ENCODE measurements at regions not wholly inside any gene's neighbourhood (a gene's known extent, or its start where the extent isn't known, plus 50 kb on each side); places are given as distances from the start of the nearest gene placed in this dataset.
A peak's percentile ranks its signal among the peaks of the same experiment; 100 is the strongest.

- ChIA-PET POLR2A (interaction anchor here (0.6 to 0.7 kb wide), 3 partner anchors 42 to 1392 kb away, joined by 3 to 4 read pairs (median 3); no protein-coding TSS in a partner anchor), CTCF (interaction anchor here (1.2 kb wide), 1 partner anchor 14 kb away, joined by 4 read pairs; no protein-coding TSS in a partner anchor)
- Histone ChIP-seq H3K4me3 (ENCODE audit: low read depth, low read length) (no peak overlapping the region), H3K27me3 (ENCODE audit: control insufficient read depth, insufficient read depth, low read length) (no peaks in the 10 kb centered on the region), H3K36me3 (ENCODE audit: control insufficient read depth, insufficient read depth, low read length) (peaks cover 2% of the 10 kb centered on the region)
- TF ChIP-seq CTCF (IDR thresholded peaks at IDR 0.05; ENCODE audit: insufficient read depth, low read depth, low read length) = no peak
- DNase-seq (ENCODE audit: low read depth) = peak; percentile 83
Measured at GRCh38 chr20:19932170-19932667, 84.9 kb upstream of the NAA20 start.

GRCh38 chr20:19934792-19935491, 82.2 kb upstream of the NAA20 start:
- CTCF ChIA-PET = interaction anchor here (0.9 kb wide), 1 partner anchor 23 kb away, joined by 3 read pairs; no protein-coding TSS in a partner anchor
- TF ChIP-seq CTCF (IDR thresholded peaks at IDR 0.05; ENCODE audit: insufficient read depth, low read depth, low read length) = no peak
- DNase-seq (ENCODE audit: low read depth) = no peak

GRCh38 chr20:19935842-19936241, 81.3 kb upstream of the NAA20 start:
- TF ChIP-seq CTCF (IDR thresholded peaks at IDR 0.05; ENCODE audit: insufficient read depth, low read depth, low read length) = no peak
- Histone ChIP-seq H3K4me3 (ENCODE audit: low read depth, low read length) (no peak overlapping the region), H3K27me3 (ENCODE audit: control insufficient read depth, insufficient read depth, low read length) (no peaks in the 10 kb centered on the region), H3K36me3 (ENCODE audit: control insufficient read depth, insufficient read depth, low read length) (peaks cover 2% of the 10 kb centered on the region)
- ChIA-PET POLR2A (interaction anchor here (0.8 kb wide), 1 partner anchor 9 kb away, joined by 29 read pairs; no protein-coding TSS in a partner anchor), CTCF (no interaction called here)
- no peak for DNase-seq (ENCODE audit: low read depth)

More at GRCh38 chr20:19934792-19935491, 82.2 kb upstream of the NAA20 start:
- Histone ChIP-seq H3K27me3 (ENCODE audit: control insufficient read depth, insufficient read depth, low read length) (no peaks in the 10 kb centered on the region), H3K4me3 (ENCODE audit: low read depth, low read length) (no peak overlapping the region), H3K36me3 (ENCODE audit: control insufficient read depth, insufficient read depth, low read length) (peaks cover 2% of the 10 kb centered on the region)
- POLR2A ChIA-PET = interaction anchor here (0.8 kb wide), 1 partner anchor 8 kb away, joined by 29 read pairs; no protein-coding TSS in a partner anchor

GRCh38 chr20:19936466-19937200, 80.5 kb upstream of the NAA20 start:
- POLR2A ChIA-PET = no interaction called here
- no peak for DNase-seq (ENCODE audit: low read depth)
- Histone ChIP-seq H3K27me3 (ENCODE audit: control insufficient read depth, insufficient read depth, low read length) (no peaks in the 10 kb centered on the region), H3K4me3 (ENCODE audit: low read depth, low read length) (no peak overlapping the region), H3K36me3 (ENCODE audit: control insufficient read depth, insufficient read depth, low read length) (peaks cover 2% of the 10 kb centered on the region)
- no peak for TF ChIP-seq CTCF (IDR thresholded peaks at IDR 0.05; ENCODE audit: insufficient read depth, low read depth, low read length)
- CTCF ChIA-PET = interaction anchor here (0.9 kb wide), 1 partner anchor 20 kb away, joined by 3 read pairs; no protein-coding TSS in a partner anchor

- no peak for TF ChIP-seq CTCF (IDR thresholded peaks at IDR 0.05; ENCODE audit: insufficient read depth, low read depth, low read length)
- ChIA-PET POLR2A (no interaction called here), CTCF (interaction anchor here (0.6 to 0.9 kb wide), 2 partner anchors 20 to 133 kb away, joined by 3 to 4 read pairs; no protein-coding TSS in a partner anchor)
- no peaks in the 10 kb centered on the region for H3K27me3 ChIP-seq (ENCODE audit: control insufficient read depth, insufficient read depth, low read length)
- H3K4me3 ChIP-seq (ENCODE audit: low read depth, low read length) = no peak overlapping the region
- DNase-seq (ENCODE audit: low read depth) = no peak
- H3K36me3 ChIP-seq (ENCODE audit: control insufficient read depth, insufficient read depth, low read length) = peaks cover 2% of the 10 kb centered on the region
Measured at GRCh38 chr20:19937218-19937617, 79.9 kb upstream of the NAA20 start.
